GM23338 (cell line): ENCODE measurements at regions not wholly inside any gene's neighbourhood (a gene's known extent, or its start where the extent isn't known, plus 50 kb on each side); places are given as distances from the start of the nearest gene placed in this dataset.

Experiments used
- CREB1 ChIP-seq: fragments of 250-450 bp; sonication (Bioruptor Pico); IDR thresholded peaks from 2 replicates; pipeline ENCODE4 v1.5.0; 2020; ENCODE audit warnings: low read depth, mild to moderate bottlenecking, moderate library complexity
- CTCF ChIP-seq, 2 experiments: fragments of 200-600 bp in 1 of 2; sonication (generic) in 1 of 2; conservative IDR thresholded peaks; 2 replicates each; pipeline versions ENCODE4 v1.5.1 to v1.6.1; 2016 to 2017; ENCODE audit warnings: antibody characterized with exemption in 2 of 2, low read depth in 2 of 2, mild to moderate bottlenecking in 2 of 2, moderate library complexity in 1 of 2
- ETS1 ChIP-seq: IDR thresholded peaks from 2 replicates; pipeline ENCODE4 v1.6.1; 2016; ENCODE audit warnings: antibody characterized with exemption
- EZH2 ChIP-seq: fragments of 200-600 bp; sonication (generic); IDR thresholded peaks from one replicate; pipeline ENCODE4 v1.8.0; 2017; ENCODE audit warnings: antibody characterized with exemption, mild to moderate bottlenecking, low read depth; ENCODE audit not compliant: unreplicated experiment
- EZH2phosphoT487 ChIP-seq: fragments of 200-600 bp; sonication (generic); IDR thresholded peaks from one replicate; pipeline ENCODE4 v1.8.1; 2018; ENCODE audit warnings: antibody characterized with exemption; ENCODE audit not compliant: unreplicated experiment
- JUNB ChIP-seq: IDR thresholded peaks from one replicate; pipeline ENCODE4 v1.6.1; 2016; ENCODE audit warnings: antibody characterized with exemption; ENCODE audit not compliant: unreplicated experiment
- POLR2AphosphoS5 ChIP-seq: IDR thresholded peaks from 2 replicates; pipeline ENCODE4 v1.6.1; 2016; ENCODE audit warnings: antibody characterized with exemption, low read depth
- STAT1 ChIP-seq: IDR thresholded peaks from one replicate; pipeline ENCODE4 v1.6.1; 2016; ENCODE audit warnings: antibody characterized with exemption; ENCODE audit not compliant: unreplicated experiment
- ZNF114 ChIP-seq: fragments of 250-450 bp; sonication (Bioruptor Pico); IDR thresholded peaks from 2 replicates; pipeline ENCODE4 v1.5.0; 2020; ENCODE audit warnings: mild to moderate bottlenecking, moderate library complexity

- no peak for TF ChIP-seq POLR2AphosphoS5
- TF ChIP-seq CTCF (conservative IDR thresholded peaks at IDR 0.05; ENCODE audit: low read depth in 2 of 2): no peak
- no peak for TF ChIP-seq ETS1
- TF ChIP-seq JUNB: no peak
- TF ChIP-seq STAT1: no peak
- no peak for TF ChIP-seq EZH2phosphoT487
- no peak for TF ChIP-seq CREB1 (CRISPR knock-in tag)
- no peak for TF ChIP-seq EZH2
- no peak for TF ChIP-seq ZNF114 (CRISPR knock-in tag)
These were observed 171.7 kb upstream of the HS6ST1 start for GRCh38 chr2:128490321-128490720.
